ENCODE measurements at regions not wholly inside any gene's neighbourhood (a gene's known extent, or its start where the extent isn't known, plus 50 kb on each side); places are given as distances from the start of the nearest gene placed in this dataset.

DNA sequence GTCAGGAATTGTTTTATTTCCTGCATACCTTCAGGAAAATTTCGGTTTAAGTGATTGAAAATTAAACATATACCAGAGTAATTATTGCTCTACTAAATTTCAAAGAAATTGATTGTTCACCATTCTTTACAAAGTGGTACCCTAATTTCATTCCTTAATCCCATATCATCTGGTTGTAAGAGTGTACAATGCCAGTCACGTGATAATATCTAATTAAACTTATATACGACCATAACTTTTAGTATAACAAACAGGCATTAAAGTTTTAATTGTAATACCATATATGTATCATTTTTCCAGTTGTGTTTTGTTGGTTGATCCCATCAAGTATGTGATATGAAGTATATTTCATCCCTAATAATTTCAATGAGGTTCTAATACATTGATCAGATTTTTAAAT, 74.8 kb upstream of the PLSCR5 start:
- TF ChIP-seq POLR2AphosphoS5 (IDR thresholded peaks at IDR 0.05) (no peak), EP300 (IDR thresholded peaks at IDR 0.05) (no peak)
- TF ChIP-seq, protein P1, sequence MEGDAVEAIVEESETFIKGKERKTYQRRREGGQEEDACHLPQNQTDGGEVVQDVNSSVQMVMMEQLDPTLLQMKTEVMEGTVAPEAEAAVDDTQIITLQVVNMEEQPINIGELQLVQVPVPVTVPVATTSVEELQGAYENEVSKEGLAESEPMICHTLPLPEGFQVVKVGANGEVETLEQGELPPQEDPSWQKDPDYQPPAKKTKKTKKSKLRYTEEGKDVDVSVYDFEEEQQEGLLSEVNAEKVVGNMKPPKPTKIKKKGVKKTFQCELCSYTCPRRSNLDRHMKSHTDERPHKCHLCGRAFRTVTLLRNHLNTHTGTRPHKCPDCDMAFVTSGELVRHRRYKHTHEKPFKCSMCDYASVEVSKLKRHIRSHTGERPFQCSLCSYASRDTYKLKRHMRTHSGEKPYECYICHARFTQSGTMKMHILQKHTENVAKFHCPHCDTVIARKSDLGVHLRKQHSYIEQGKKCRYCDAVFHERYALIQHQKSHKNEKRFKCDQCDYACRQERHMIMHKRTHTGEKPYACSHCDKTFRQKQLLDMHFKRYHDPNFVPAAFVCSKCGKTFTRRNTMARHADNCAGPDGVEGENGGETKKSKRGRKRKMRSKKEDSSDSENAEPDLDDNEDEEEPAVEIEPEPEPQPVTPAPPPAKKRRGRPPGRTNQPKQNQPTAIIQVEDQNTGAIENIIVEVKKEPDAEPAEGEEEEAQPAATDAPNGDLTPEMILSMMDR (IDR thresholded peaks at IDR 0.05), result no peak

All from gastroesophageal sphincter (tissue), 3 donors.